ENCODE measurements at regions not wholly inside any gene's neighbourhood (a gene's known extent, or its start where the extent isn't known, plus 50 kb on each side); places are given as distances from the start of the nearest gene placed in this dataset.
"Not testable (repeated sequence)": the region's sequence is repeated elsewhere in the genome, so short reads cannot be mapped to it uniquely, and the experiment has no call there.

GRCh38 chr4:52442524-52442923 lies 216.6 kb downstream of the USP46 start:
- not testable (repeated sequence) for TF ChIP-seq CTCF, POLR2A (IDR thresholded peaks at IDR 0.05)
